ENCODE measurements at regions not wholly inside any gene's neighbourhood (a gene's known extent, or its start where the extent isn't known, plus 50 kb on each side); places are given as distances from the start of the nearest gene placed in this dataset.

DNA sequence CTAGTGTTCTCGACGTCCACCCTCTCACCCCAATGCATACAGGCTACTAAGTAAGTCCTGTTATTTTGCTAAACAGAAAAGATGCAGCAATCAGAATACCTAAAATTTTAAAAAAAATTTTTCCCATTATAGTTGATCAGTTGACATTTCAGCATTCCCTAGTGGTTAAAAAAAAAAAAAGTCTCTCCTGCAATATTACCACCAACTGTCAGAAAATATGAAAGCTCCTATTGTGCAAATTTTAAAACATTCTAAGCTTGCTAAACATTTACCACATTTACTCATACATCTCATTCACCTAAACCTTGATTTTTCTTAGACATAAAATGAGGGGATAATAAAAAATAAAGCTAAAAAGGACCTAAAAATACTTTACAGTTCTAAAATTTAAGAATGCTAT, 165.6 kb downstream of the AVL9 start:
- Histone ChIP-seq H4K5ac (ENCODE audit: low read depth, low read length) (no peak overlapping the region), H3K14ac (replicated peaks; ENCODE audit: low read depth, low read length) (no peak overlapping the region), H3K79me1 (ENCODE audit: low read depth in 1 of 2, low read length in 2 of 2) (no peaks in the 10 kb centered on the region), H2BK120ac (ENCODE audit: low read depth, low read length) (no peak overlapping the region), H3K9me1 (ENCODE audit: insufficient read depth, low read length) (no peaks in the 10 kb centered on the region), H3K4me2 (ENCODE audit: low read depth, low read length) (no peak overlapping the region), H4K20me1 (ENCODE audit: insufficient read depth, low read length) (no peaks in the 10 kb centered on the region), H2BK15ac (ENCODE audit: low read depth, low read length) (no peak overlapping the region), H3K56ac (ENCODE audit: extremely low read depth, insufficient read depth, low read length) (no peak overlapping the region), H3K9ac (ENCODE audit: low read depth, low read length) (no peak overlapping the region), H2AK9ac (replicated peaks; ENCODE audit: low read depth, low read length, poor library complexity) (no peak overlapping the region), H2AFZ (replicated peaks; ENCODE audit: low read length, poor library complexity) (no peak overlapping the region), H3K27me3 (ENCODE audit: control insufficient read depth, insufficient read depth, low read length) (no peaks in the 10 kb centered on the region), H2BK5ac (ENCODE audit: low read depth, low read length, poor library complexity, severe bottlenecking) (no peak overlapping the region), H3K27ac (ENCODE audit: insufficient read depth, low read length) (no peak overlapping the region), H3K9me3 (ENCODE audit: control insufficient read depth, insufficient read depth, low read length) (no peaks in the 10 kb centered on the region), H3K18ac (ENCODE audit: low read depth, low read length) (no peak overlapping the region), H3K4me1 (ENCODE audit: control insufficient read depth, insufficient read depth, low read length) (no peaks in the 10 kb centered on the region; the same call in none of the 2 replicates), H3K23ac (ENCODE audit: low read depth, low read length) (no peak overlapping the region), H2BK20ac (ENCODE audit: low read depth, low read length) (no peak overlapping the region), H3K4ac (ENCODE audit: low read depth, low read length) (no peak overlapping the region), H3K4me3 (ENCODE audit: insufficient read depth, low read depth, low read length) (no peak overlapping the region), H4K8ac (ENCODE audit: low read depth in 2 of 2, low read length in 2 of 2) (no peak overlapping the region), H2AK5ac (ENCODE audit: low read depth, low read length) (no peak overlapping the region), H3K36me3 (ENCODE audit: control insufficient read depth, insufficient read depth, low read length) (no peaks in the 10 kb centered on the region), H4K91ac (ENCODE audit: insufficient read depth, low read depth, low read length) (no peak overlapping the region)
- WGBS, 2 experiments (ENCODE audit: extremely low coverage in 2 of 2, insufficient read length in 1 of 2), result no CpG with 5 or more reads among the region's 2 CpGs
- DNase-seq (no peak), ATAC-seq (ENCODE audit: low read depth) (no peak)
- TF ChIP-seq RFX5 (IDR thresholded peaks at IDR 0.05; ENCODE audit: low read depth, low read length) (no peak), BHLHE40 (IDR thresholded peaks at IDR 0.05; ENCODE audit: low read depth, low read length) (no peak), MAFK (IDR thresholded peaks at IDR 0.05; ENCODE audit: low read depth, low read length) (no peak), NFE2L2 (IDR thresholded peaks at IDR 0.05; ENCODE audit: low read depth, low read length) (no peak), FOS (IDR thresholded peaks at IDR 0.05; ENCODE audit: low read depth, low read length) (no peak), POLR2A (IDR thresholded peaks at IDR 0.05; ENCODE audit: low read depth, low read length) (no peak), MXI1 (IDR thresholded peaks at IDR 0.05; ENCODE audit: borderline replicate concordance, low read depth, low read length) (no peak), SMC3 (IDR thresholded peaks at IDR 0.05; ENCODE audit: low read depth, low read length) (no peak), CEBPB (IDR thresholded peaks at IDR 0.05; ENCODE audit: low read depth, low read length) (no peak), MAZ (IDR thresholded peaks at IDR 0.05; ENCODE audit: borderline replicate concordance, low read depth, low read length) (no peak), RCOR1 (IDR thresholded peaks at IDR 0.05; ENCODE audit: insufficient replicate concordance, low read length) (no peak), RAD21 (IDR thresholded peaks at IDR 0.05; ENCODE audit: low read length) (no peak), CHD1 (IDR thresholded peaks at IDR 0.05; ENCODE audit: low read depth, low read length) (no peak)
- TF ChIP-seq, protein P1, sequence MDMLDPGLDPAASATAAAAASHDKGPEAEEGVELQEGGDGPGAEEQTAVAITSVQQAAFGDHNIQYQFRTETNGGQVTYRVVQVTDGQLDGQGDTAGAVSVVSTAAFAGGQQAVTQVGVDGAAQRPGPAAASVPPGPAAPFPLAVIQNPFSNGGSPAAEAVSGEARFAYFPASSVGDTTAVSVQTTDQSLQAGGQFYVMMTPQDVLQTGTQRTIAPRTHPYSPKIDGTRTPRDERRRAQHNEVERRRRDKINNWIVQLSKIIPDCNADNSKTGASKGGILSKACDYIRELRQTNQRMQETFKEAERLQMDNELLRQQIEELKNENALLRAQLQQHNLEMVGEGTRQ (IDR thresholded peaks at IDR 0.05; ENCODE audit: low read depth, low read length), result no peak
- TF ChIP-seq, protein P2, sequence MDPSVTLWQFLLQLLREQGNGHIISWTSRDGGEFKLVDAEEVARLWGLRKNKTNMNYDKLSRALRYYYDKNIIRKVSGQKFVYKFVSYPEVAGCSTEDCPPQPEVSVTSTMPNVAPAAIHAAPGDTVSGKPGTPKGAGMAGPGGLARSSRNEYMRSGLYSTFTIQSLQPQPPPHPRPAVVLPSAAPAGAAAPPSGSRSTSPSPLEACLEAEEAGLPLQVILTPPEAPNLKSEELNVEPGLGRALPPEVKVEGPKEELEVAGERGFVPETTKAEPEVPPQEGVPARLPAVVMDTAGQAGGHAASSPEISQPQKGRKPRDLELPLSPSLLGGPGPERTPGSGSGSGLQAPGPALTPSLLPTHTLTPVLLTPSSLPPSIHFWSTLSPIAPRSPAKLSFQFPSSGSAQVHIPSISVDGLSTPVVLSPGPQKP (IDR thresholded peaks at IDR 0.05; ENCODE audit: borderline replicate concordance, low read depth, low read length), result no peak
- TF ChIP-seq, protein P3, sequence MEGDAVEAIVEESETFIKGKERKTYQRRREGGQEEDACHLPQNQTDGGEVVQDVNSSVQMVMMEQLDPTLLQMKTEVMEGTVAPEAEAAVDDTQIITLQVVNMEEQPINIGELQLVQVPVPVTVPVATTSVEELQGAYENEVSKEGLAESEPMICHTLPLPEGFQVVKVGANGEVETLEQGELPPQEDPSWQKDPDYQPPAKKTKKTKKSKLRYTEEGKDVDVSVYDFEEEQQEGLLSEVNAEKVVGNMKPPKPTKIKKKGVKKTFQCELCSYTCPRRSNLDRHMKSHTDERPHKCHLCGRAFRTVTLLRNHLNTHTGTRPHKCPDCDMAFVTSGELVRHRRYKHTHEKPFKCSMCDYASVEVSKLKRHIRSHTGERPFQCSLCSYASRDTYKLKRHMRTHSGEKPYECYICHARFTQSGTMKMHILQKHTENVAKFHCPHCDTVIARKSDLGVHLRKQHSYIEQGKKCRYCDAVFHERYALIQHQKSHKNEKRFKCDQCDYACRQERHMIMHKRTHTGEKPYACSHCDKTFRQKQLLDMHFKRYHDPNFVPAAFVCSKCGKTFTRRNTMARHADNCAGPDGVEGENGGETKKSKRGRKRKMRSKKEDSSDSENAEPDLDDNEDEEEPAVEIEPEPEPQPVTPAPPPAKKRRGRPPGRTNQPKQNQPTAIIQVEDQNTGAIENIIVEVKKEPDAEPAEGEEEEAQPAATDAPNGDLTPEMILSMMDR (conservative IDR thresholded peaks at IDR 0.05; ENCODE audit: low read depth, low read length), result no peak
- in situ Hi-C loops (cut with MboI; ENCODE audit: low sequenced_read_pairs), result no loop called here
- CTCF ChIA-PET, result interaction anchor here (0.6 to 0.7 kb wide), 2 partner anchors 172 to 486 kb away, joined by 4 read pairs; no protein-coding TSS in a partner anchor
- BruUV-seq (replicated peaks), result no TSS peak
- intact Hi-C loops (cut with micrococcal nuclease), result no loop called here
- POLR2A ChIA-PET (ENCODE audit: unreplicated experiment), result no interaction called here
- dilution Hi-C loops (cut with HindIII; ENCODE audit: low sequenced_read_pairs, unreplicated experiment), result no loop called here
